CD14-positive monocyte (primary cell): ENCODE measurements at regions not wholly inside any gene's neighbourhood (a gene's known extent, or its start where the extent isn't known, plus 50 kb on each side); places are given as distances from the start of the nearest gene placed in this dataset.
A peak's percentile ranks its signal among the peaks of the same experiment; 100 is the strongest.

Source experiments
- DNase-seq, 3 donors: peaks; one replicate each; pipeline ENCODE4 v3.0.0-alpha.2; 2011 to 2022
- H2AFZ ChIP-seq: 2 replicates; pipeline ENCODE4 v1.6.0; 2012; ENCODE audit warnings: mild to moderate bottlenecking, low read depth, low read length, inconsistent platforms; ENCODE audit not compliant: insufficient read depth, poor library complexity, severe bottlenecking
- H3K27ac ChIP-seq, 2 donors: 1 replicate in 1 of 2; 2 replicates in 1 of 2; pipeline ENCODE4 v1.5.1; 2012 to 2013; ENCODE audit warnings: low read length in 2 of 2, control low read depth in 1 of 2, inconsistent platforms in 1 of 2, low read depth in 1 of 2, mild to moderate bottlenecking in 1 of 2
- H3K27me3 ChIP-seq, 2 donors: one replicate each; pipeline versions ENCODE4 v1.6.0 to v1.6.1; 2011 to 2013; ENCODE audit warnings: low read length in 2 of 2; ENCODE audit not compliant: control insufficient read depth in 2 of 2, insufficient read depth in 2 of 2
- H3K36me3 ChIP-seq, 2 donors: replicated peaks in 1 of 2; 1 replicate in 1 of 2; 2 replicates in 1 of 2; pipeline versions ENCODE4 v1.5.1 to v1.6.1; 2012 to 2013; ENCODE audit warnings: low read length in 2 of 2, control low read depth in 1 of 2, inconsistent platforms in 1 of 2, mild to moderate bottlenecking in 1 of 2; ENCODE audit not compliant: insufficient read depth in 2 of 2, control insufficient read depth in 1 of 2
- H3K4me1 ChIP-seq, 2 donors: 1 replicate in 1 of 2; 2 replicates in 1 of 2; pipeline versions ENCODE4 v1.5.1 to v1.6.1; 2012 to 2013; ENCODE audit warnings: low read length in 2 of 2, control low read depth in 1 of 2, inconsistent platforms in 1 of 2, mild to moderate bottlenecking in 1 of 2, moderate library complexity in 1 of 2; ENCODE audit not compliant: insufficient read depth in 2 of 2, control insufficient read depth in 1 of 2
- H3K4me2 ChIP-seq: replicated peaks from 2 replicates; pipeline ENCODE3; 2012; ENCODE audit warnings: low read length, moderate library complexity, mild to moderate bottlenecking; ENCODE audit not compliant: poor library complexity, severe bottlenecking; ENCODE audit errors: extremely low read depth
- H3K4me3 ChIP-seq, 3 experiments: fragments of 200-600 bp in 1 of 3; sonication (generic) in 1 of 3; replicated peaks in 1 of 3; 1 replicate in 2 of 3; 2 replicates in 1 of 3; pipeline ENCODE4 v1.5.1; 2011 to 2013; ENCODE audit warnings: low read length in 3 of 3, mild to moderate bottlenecking in 3 of 3, control low read depth in 2 of 3, low read depth in 2 of 3, inconsistent platforms in 1 of 3, moderate library complexity in 1 of 3
- H3K79me2 ChIP-seq: 2 replicates; pipeline ENCODE4 v1.6.0; 2012; ENCODE audit warnings: mild to moderate bottlenecking, control low read depth, inconsistent platforms, low read length, moderate library complexity; ENCODE audit not compliant: insufficient read depth
- H3K9ac ChIP-seq: 2 replicates; pipeline ENCODE4 v1.6.0; 2017; ENCODE audit warnings: low read length, mild to moderate bottlenecking; ENCODE audit not compliant: insufficient read depth, poor library complexity, severe bottlenecking
- H3K9me3 ChIP-seq, 2 donors: replicated peaks in 1 of 2; 1 replicate in 1 of 2; 2 replicates in 1 of 2; pipeline versions ENCODE4 v1.5.1 to v1.6.1; 2012 to 2013; ENCODE audit warnings: low read length in 2 of 2, control low read depth in 1 of 2; ENCODE audit not compliant: control insufficient read depth in 1 of 2, insufficient read depth in 1 of 2
- H4K20me1 ChIP-seq: 2 replicates; pipeline ENCODE4 v1.6.0; 2012; ENCODE audit warnings: mild to moderate bottlenecking, low read length, control low read depth, moderate library complexity; ENCODE audit not compliant: insufficient read depth
- H3K27ac Mint-ChIP-seq, 7 donors: one replicate each; pipeline ENCODE4 v1.8.0; 2020; ENCODE audit warnings: mild to moderate bottlenecking in 7 of 7, mixed read lengths in 7 of 7, moderate library complexity in 6 of 7, inconsistent platforms in 2 of 7
- H3K27me3 Mint-ChIP-seq, 3 donors: one replicate each; pipeline ENCODE4 v1.8.0; 2021 to 2022; ENCODE audit warnings: low read depth in 3 of 3, mild to moderate bottlenecking in 3 of 3, mixed read lengths in 3 of 3, moderate library complexity in 3 of 3, inconsistent platforms in 1 of 3
- H3K36me3 Mint-ChIP-seq, 2 donors: one replicate each; pipeline ENCODE4 v1.8.0; 2020; ENCODE audit warnings: mixed read lengths in 2 of 2, inconsistent platforms in 1 of 2, mild to moderate bottlenecking in 1 of 2
- H3K4me1 Mint-ChIP-seq: one replicate; pipeline ENCODE4 v1.8.0; 2020; ENCODE audit warnings: mild to moderate bottlenecking, mixed read lengths
- H3K4me3 Mint-ChIP-seq, 2 donors: one replicate each; pipeline ENCODE4 v1.8.0; 2020; ENCODE audit warnings: mild to moderate bottlenecking in 2 of 2, mixed read lengths in 2 of 2, moderate library complexity in 1 of 2
- H3K9me3 Mint-ChIP-seq, 7 donors: one replicate each; pipeline ENCODE4 v1.8.0; 2020 to 2022; ENCODE audit warnings: mixed read lengths in 7 of 7, mild to moderate bottlenecking in 6 of 7, moderate library complexity in 6 of 7, inconsistent platforms in 2 of 7
- CTCF ChIP-seq: fragments of 200-600 bp; IDR thresholded peaks from one replicate; pipeline ENCODE4 v1.8.0; 2022; ENCODE audit warnings: antibody characterized with exemption, mild to moderate bottlenecking
- WGBS: methylation state at CpG from one replicate; pipeline ENCODE4 v1.1.5; 2013; ENCODE audit warnings: missing lambda C conversion rate; ENCODE audit not compliant: insufficient coverage; 5-methylcytosine and 5-hydroxymethylcytosine counted together
- intact Hi-C, 2 donors: fragments of 100-400 bp; cut with micrococcal nuclease; formaldehyde crosslinking; loops; one replicate each; pipeline versions ENCODE4 v1.15.0 to v1.15.1; 2023

- WGBS, result 100% methylated on average over 1 of the region's 3 CpGs
- Mint-ChIP-seq H3K4me3 (no peak overlapping the region), H3K4me1 (peaks cover 2% of the 10 kb centered on the region), H3K9me3 (peaks cover 2 to 22% (median 10%) of the 10 kb centered on the region in 7 donors), H3K27ac (peak overlapping the region in 1 of 7 donors; percentile 62), H3K36me3 (no peaks in the 10 kb centered on the region), H3K27me3 (peaks cover 0 to 2% (median 0%) of the 10 kb centered on the region in 3 donors)
- Histone ChIP-seq H3K27ac (no peak overlapping the region), H2AFZ (peak overlapping the region; percentile 21), H3K9ac (no peak overlapping the region), H3K79me2 (no peaks in the 10 kb centered on the region), H3K36me3 (no peaks in the 10 kb centered on the region), H3K9me3 (peaks cover 0 to 3% of the 10 kb centered on the region in 2 donors), H4K20me1 (no peaks in the 10 kb centered on the region), H3K27me3 (no peaks in the 10 kb centered on the region), H3K4me2 (no peak overlapping the region), H3K4me3 (no peak overlapping the region), H3K4me1 (no peaks in the 10 kb centered on the region)
- no peak for TF ChIP-seq CTCF
- no peak for DNase-seq
- intact Hi-C loops, result no loop called here
Observed at GRCh38 chr6:22380236-22380635, 83.4 kb upstream of the PRL start.

GRCh38 chr6:22381845-22382544 lies 85.2 kb upstream of the PRL start:
- H3K36me3 ChIP-seq, result no peaks in the 10 kb centered on the region
- H3K27me3 Mint-ChIP-seq, result peaks cover 0 to 2% (median 0%) of the 10 kb centered on the region in 3 donors
- H3K9ac ChIP-seq, result no peak overlapping the region
- TF ChIP-seq CTCF, result no peak
- peak overlapping the region; percentile 3 for H2AFZ ChIP-seq
- H3K4me1 Mint-ChIP-seq, result peaks cover 2% of the 10 kb centered on the region
- intact Hi-C loops, result no loop called here
- no peaks in the 10 kb centered on the region for H4K20me1 ChIP-seq
- H3K9me3 Mint-ChIP-seq, result peaks cover under 1 to 23% (median 11%) of the 10 kb centered on the region in 7 donors
- no peaks in the 10 kb centered on the region for H3K79me2 ChIP-seq
- H3K9me3 ChIP-seq, result peaks cover 0 to 3% of the 10 kb centered on the region in 2 donors
- no peak overlapping the region for H3K4me2 ChIP-seq
- no peaks in the 10 kb centered on the region for H3K27me3 ChIP-seq
- no peak overlapping the region for H3K27ac Mint-ChIP-seq
- 89% methylated on average over 6 of the region's 9 CpGs for WGBS
- no peak for DNase-seq
- H3K36me3 Mint-ChIP-seq, result no peaks in the 10 kb centered on the region
- no peak overlapping the region for H3K27ac ChIP-seq
- no peaks in the 10 kb centered on the region for H3K4me1 ChIP-seq
- H3K4me3 ChIP-seq, result no peak overlapping the region
- H3K4me3 Mint-ChIP-seq, result no peak overlapping the region
